Cerebellar nuclear complex (tissue), 1 donor: ENCODE measurements at regions not wholly inside any gene's neighbourhood (a gene's known extent, or its start where the extent isn't known, plus 50 kb on each side); places are given as distances from the start of the nearest gene placed in this dataset.
"Not testable (repeated sequence)": the region's sequence is repeated elsewhere in the genome, so short reads cannot be mapped to it uniquely, and the experiment has no call there.

ENCODE experiments used
- DNase-seq, 2 experiments: peaks; one replicate each; lab custom pipeline; 2025; lab: John Stamatoyannopoulos, UW

- no peak for DNase-seq
These were observed 142.4 kb upstream of the ERCC6L2 start for GRCh38 chr9:95732802-95733688.

- no peak for DNase-seq
These were observed 143.6 kb upstream of the ERCC6L2 start for GRCh38 chr9:95731876-95732275.

- DNase-seq: no peak
These were observed 145.7 kb upstream of the ERCC6L2 start for GRCh38 chr9:95729669-95730368.

- DNase-seq: no peak
These were observed 146.4 kb upstream of the ERCC6L2 start for GRCh38 chr9:95729046-95729445.

GRCh38 chr9:95727947-95728520 lies 147.5 kb upstream of the ERCC6L2 start:
- DNase-seq: no peak

GRCh38 chr9:95726756-95727155 lies 148.7 kb upstream of the ERCC6L2 start:
- DNase-seq: no peak

GRCh38 chr9:95725045-95725444 lies 150.4 kb upstream of the ERCC6L2 start:
- DNase-seq: no peak

- DNase-seq: no peak
These were observed 151.1 kb upstream of the ERCC6L2 start for GRCh38 chr9:95724253-95724991.

GRCh38 chr9:95722141-95722540 lies 153.3 kb upstream of the ERCC6L2 start:
- no peak for DNase-seq

GRCh38 chr9:95721061-95721531 lies 154.4 kb upstream of the ERCC6L2 start:
- DNase-seq: no peak

- no peak for DNase-seq
These were observed 155.0 kb upstream of the ERCC6L2 start for GRCh38 chr9:95720496-95720895.

- DNase-seq: no peak
These were observed 156.1 kb upstream of the ERCC6L2 start for GRCh38 chr9:95719354-95719753.

GRCh38 chr9:95718263-95718662 lies 157.2 kb upstream of the ERCC6L2 start:
- no peak for DNase-seq

- DNase-seq: no peak
These were observed 159.5 kb upstream of the ERCC6L2 start for GRCh38 chr9:95715868-95716435.

- DNase-seq: no peak
These were observed 165.0 kb upstream of the ERCC6L2 start for GRCh38 chr9:95710446-95710845.

GRCh38 chr9:95696701-95697100 lies 178.8 kb upstream of the ERCC6L2 start:
- no peak for DNase-seq

GRCh38 chr9:95691435-95691834 lies 174.7 kb upstream of the PTCH1 start:
- DNase-seq: no peak

- DNase-seq: no peak
These were observed 172.9 kb upstream of the PTCH1 start for GRCh38 chr9:95689669-95690068.

- no peak for DNase-seq
These were observed 167.7 kb upstream of the PTCH1 start for GRCh38 chr9:95684516-95684915.

- DNase-seq: not testable (repeated sequence)
These were observed 163.5 kb upstream of the PTCH1 start for GRCh38 chr9:95680306-95680705.

GRCh38 chr9:95679874-95680273 lies 163.1 kb upstream of the PTCH1 start:
- no peak for DNase-seq

GRCh38 chr9:95678759-95679158 lies 162.0 kb upstream of the PTCH1 start:
- DNase-seq: no peak
